ENCODE measurements at regions not wholly inside any gene's neighbourhood (a gene's known extent, or its start where the extent isn't known, plus 50 kb on each side); places are given as distances from the start of the nearest gene placed in this dataset.
A peak's percentile ranks its signal among the peaks of the same experiment; 100 is the strongest.

DNA sequence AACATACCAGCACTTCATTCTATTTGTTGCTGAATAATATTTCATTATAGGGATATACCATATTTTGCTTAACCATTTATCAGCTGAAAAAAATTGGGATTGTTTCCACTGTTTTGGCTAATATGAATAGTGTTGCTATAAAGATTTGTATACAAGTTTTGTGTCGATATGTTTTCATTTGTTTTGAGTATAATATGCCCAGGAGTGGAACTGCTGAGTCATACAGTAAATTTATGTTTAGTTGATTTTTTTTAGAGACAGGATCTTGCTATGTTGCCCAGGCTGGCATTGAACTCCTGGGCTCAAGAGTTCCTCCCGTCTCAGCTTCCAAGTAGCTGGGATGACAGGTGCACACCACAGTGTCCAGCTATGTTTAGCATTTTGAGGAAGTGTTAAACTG lies 131.5 kb upstream of the TMCC3 start:
- DNase-seq (ENCODE audit: low spot score) = no peak

- DNase-seq (ENCODE audit: low spot score) = no peak
Measured at GRCh38 chr12:94779485-94779884, 129.1 kb upstream of the TMCC3 start.

DNA sequence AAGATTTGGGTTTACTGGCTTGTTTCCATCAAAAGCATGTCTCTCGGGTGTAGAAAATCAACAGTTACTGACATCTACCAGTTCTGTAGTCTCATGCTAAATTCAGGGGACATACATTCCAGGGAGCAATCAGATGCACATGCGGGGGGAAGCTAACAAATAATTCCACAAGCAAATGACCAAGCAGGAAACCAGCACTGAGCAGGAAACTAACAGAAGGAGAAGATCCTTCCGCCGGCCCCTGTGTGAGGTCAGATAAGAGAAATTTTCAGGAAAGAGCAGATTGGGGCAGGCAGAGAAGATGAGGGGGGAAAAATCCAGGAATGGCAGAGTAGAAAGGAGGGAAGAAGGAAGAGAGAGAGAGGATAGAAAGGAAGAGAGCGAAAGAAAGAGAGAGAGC lies 127.6 kb upstream of the TMCC3 start:
- DNase-seq (ENCODE audit: low spot score) = peak; percentile 69

DNA sequence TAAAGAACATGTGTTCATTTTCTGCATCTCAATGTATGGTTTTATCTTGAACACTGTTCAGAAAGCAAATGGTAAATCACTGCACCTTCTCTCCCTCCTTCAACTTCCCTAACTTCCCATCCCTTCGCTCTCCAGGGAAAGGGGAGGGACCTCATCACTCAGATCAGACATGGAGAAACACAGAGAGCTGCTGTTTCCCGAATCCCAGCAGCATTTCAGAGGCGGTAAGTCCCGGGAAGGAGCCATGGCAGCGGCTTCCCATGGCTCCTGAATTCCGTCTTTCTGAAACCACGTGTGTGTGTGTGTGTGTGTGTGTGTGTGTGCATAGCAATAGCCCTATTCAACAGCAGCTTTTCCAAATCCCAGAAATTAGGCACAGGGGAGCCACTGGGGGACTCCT lies 125.4 kb upstream of the TMCC3 start:
- DNase-seq (ENCODE audit: low spot score) = no peak

DNA sequence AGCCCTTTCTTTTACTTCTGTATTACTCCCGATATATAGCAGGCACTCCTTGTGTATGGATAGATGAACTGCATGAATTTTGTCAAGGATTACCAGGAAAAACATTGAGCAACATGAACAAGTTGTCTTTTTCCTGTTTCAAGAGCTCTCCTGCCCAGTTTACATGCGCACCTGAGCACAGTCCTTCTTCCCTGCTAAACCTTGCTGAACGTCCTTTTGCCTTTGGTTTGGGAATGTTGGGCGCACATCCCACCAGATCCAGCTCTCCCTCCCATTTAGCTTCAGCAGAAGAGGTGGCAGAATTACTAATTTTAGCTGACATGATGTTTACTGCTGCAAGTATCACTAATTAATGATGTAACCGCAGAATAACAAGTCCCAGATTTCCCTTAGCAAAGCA lies 121.4 kb upstream of the TMCC3 start:
- DNase-seq (ENCODE audit: low spot score) = no peak

DNA sequence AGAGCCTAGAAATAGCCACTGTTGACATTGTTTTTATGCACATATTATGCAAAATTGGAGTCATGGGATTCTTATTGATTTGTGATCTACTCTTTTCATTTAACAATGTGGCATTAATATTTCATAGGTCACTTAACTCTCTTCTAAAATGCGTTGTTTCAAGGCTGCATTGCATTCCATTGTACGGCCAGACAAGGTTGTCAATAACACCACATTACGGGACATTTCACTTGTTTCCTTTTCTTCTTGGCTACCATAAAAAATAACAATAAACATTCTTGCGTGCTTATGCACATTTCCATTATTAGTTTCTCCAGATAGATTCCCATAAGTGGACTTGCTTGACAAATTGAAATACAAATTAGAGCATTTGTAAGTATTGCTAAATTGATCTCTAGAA lies 120.8 kb upstream of the TMCC3 start:
- DNase-seq (ENCODE audit: low spot score) = no peak

DNA sequence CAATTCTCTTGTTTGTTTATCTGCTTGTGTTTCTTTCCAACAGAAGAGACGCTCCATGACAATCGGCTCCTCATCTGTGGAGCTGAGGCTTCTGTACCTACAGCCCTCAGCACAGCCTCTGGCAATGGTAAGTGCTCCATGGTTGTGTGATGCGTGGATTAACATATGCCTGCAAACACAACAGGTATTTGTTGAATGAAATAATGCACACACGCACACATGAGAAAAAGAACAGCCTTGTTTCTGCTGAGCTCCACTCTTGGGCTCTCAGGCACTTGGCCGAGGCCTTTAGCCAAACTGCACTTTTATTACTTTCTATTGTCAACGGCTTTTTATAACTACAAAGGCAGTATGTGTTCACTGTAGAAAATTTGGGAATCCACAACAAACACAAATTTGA lies 120.4 kb upstream of the TMCC3 start:
- no peak for DNase-seq (ENCODE audit: low spot score)

DNA sequence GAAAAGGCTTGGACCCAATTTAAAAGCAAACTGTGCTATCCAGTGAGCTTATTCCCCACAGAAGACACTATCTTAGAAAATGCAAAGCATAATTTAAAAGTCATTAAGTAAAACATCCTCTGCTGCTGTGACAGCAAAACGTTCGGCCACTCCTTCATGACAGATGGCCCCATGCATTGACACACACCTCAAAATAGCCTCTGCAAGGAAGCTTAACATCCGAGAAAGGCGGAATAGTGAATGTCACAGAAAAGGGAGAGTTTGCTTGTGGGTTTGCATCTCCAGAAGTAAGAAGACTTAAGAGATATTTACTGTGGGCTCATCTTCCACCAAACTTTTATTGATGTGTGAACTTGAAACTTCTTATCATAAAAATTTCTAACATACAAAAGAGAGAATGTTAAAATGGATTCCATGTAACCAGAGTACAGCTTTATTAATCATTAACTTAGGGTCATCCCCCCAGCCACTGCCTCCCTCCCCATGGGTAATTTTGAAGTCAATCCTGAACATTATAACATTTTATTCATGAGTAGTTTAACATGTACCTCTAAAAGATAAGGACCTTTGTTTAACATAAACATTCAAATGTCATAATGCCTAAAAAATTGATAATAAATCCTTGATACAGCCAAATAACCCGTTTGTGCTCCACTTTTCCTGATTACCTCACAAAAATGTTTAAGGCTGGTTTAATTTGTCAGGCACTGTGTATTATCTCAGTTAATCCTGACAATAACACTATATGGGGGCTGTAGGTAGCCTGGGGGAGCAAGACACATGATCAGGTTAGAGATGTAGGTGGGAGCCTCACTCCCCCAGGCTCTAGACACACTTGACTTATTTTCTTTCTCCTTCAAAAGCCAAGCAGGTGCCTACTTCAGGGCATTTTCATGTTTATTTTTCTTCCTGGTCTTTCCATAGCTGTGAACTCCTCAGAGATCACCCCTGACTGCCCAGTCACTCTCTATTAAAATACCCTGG lies 119.7 kb upstream of the TMCC3 start:
- DNase-seq (ENCODE audit: low spot score) = no peak

DNA sequence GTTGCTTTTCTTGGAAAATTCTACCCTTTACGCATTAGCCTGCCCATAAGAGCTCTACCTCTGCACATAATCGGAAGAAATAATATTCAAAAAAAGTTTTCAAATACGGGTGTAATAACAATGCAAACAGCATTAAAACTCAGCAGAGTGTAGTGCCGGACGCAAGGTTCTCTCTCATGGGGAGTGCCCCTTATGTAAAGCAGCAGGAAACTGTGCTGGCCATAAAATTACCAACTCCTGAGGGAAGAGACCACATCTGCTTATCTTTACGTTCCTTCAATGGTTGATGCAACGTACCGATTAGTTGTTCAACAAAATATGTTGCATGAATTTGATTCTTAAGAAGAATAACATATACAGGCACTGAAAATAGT lies 118.7 kb upstream of the TMCC3 start:
- no peak for DNase-seq (ENCODE audit: low spot score)

DNA sequence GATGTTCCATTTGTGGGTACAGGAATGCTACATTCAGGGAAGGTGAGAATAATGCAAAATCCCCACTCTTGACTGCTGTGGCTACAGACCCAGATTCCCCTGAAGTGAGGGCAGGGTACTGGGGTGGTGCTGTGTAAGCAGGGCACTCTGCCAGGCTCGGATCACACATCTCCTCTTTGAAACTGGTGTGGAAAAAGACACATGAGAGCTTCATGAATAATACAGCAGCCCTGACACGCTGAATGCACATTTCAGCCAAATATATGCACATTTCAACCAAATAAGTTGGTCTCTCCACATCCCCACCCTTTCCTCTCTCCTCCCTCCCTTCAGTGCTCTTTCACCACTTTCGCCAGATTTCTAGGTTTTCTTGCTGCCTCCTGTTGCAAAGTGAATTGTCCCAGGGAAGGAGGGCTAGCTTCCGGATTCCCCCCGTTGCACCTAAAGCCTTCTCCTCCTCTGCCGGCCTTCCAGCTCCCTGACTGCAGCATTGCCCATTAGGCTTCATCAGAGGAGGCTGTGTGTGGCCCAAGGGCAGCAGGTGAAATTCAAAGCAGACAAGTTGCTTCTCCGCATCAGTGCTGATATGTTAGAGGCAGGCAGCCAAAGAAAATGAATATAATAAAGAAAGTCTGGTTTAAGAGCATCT lies 118.2 kb upstream of the TMCC3 start:
- DNase-seq (ENCODE audit: low spot score) = no peak

- no peak for DNase-seq (ENCODE audit: low spot score)
Measured at GRCh38 chr12:94767956-94768355, 117.6 kb upstream of the TMCC3 start.

GRCh38 chr12:94766397-94766796 lies 116.0 kb upstream of the TMCC3 start:
- DNase-seq (ENCODE audit: low spot score) = no peak

DNA sequence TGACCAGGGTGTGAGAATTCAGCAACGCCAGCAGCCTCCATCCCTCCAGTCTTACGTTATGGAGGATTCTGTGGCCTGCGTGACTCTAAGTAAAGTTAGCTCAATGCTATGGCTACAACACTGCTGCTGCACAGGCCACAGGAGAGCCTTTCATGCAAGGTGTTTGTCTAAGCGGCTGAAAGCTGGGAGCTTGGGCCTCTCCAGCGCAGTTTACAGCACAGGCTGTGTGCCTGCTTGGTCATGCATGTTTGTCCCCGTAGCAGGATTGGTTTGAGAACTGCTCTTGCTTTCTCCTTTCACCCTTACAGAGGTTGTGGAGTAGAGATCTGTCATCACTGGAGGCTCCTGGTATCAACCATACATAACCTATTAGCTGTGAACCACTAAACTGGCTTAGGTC lies 113.1 kb upstream of the TMCC3 start:
- no peak for DNase-seq (ENCODE audit: low spot score)

- DNase-seq (ENCODE audit: low spot score) = no peak
Measured at GRCh38 chr12:94762943-94763342, 112.6 kb upstream of the TMCC3 start.

- no peak for DNase-seq (ENCODE audit: low spot score)
Measured at GRCh38 chr12:94762259-94762942, 112.0 kb upstream of the TMCC3 start.

GRCh38 chr12:94761559-94761958 lies 111.2 kb upstream of the TMCC3 start:
- peak; percentile 94 for DNase-seq (ENCODE audit: low spot score)

GRCh38 chr12:94760786-94761185 lies 110.4 kb upstream of the TMCC3 start:
- no peak for DNase-seq (ENCODE audit: low spot score)

GRCh38 chr12:94756789-94757188 lies 106.4 kb upstream of the TMCC3 start:
- no peak for DNase-seq (ENCODE audit: low spot score)

DNA sequence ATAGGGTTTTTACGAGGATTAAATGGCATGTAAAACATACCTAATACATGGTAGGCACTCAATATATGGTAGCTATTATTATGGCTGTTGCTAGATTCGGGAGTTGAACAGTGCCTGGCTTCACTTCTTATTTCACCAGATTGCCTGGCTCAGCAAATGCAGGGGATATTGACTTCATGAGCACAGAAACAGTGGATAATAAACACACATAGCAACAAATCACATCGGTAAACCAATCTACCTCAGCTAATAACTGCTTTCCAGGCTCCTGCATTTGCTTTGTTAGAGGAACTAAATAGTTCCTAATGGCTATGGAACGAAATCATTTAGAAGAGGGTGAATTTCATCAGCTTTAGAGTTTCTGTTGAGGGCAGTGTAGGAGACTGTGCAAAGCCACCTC lies 105.2 kb upstream of the TMCC3 start:
- no peak for DNase-seq (ENCODE audit: low spot score)

DNA sequence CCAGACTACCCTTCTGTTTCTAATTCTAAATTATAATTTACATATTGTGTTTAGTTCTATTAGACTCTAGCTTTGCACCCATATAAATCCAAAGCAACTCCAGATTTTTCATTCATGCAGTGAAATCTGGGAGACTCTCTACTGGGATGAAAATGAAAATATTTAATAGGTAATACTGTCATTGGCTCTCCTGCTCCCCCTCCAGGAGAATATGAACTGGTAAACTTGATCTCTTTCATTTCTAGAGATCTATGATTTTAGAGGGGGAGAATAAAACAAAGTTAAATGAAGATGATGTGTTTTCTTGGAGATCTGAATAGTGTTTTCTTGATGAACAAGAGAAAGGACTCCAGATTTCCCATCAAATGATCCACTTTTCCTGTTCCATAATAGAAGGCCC lies 104.3 kb upstream of the TMCC3 start:
- DNase-seq (ENCODE audit: low spot score) = no peak

DNA sequence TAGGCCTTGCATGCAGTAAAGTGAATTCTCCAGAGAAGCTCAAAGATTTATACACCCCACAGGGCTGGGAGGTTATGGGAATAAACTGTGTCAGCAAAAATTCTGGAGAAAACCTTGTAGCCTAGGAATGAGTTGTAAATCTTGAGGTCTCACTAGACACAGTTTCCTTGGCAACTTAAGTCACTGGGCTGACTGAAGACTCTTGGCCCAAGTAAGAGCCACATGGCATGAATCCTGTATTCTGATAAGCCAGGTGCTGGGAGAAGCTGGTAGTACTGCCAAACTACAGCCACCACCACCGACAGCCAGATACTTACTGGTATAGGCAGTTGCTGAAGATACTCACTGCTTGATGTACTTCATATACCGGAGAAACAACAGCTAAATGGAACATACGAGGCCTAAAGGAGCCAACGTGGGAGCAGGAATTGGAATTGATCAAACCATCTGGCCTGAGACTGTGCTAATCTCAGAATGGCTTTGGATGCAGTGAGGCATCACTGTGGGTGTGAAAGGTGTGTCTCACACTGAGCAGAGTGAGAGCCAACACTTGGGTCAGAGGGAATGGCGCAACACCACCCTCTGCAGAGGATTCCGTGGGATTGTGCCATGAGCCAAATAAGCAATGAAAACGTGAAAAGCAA lies 102.8 kb upstream of the TMCC3 start:
- no peak for DNase-seq (ENCODE audit: low spot score)

DNA sequence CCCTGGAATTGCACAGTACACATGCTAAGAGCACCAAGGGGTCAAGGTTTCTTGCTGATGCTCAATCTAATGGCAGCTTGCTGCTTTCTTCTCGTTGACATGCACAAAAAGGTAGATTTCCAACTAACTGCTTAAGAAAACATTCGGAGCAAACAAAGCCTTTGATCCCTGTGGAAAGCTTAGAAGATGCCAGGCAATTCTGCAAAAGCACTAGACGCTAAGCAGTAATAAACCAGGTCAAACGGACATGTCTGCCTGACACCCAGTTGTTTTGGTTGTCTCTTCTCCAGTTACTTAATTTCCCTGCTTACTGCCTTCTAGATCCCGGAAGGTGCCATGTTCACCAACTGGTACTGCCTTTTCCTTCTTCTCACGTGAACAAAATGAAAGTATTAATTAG lies 100.5 kb upstream of the TMCC3 start:
- DNase-seq (ENCODE audit: low spot score) = no peak

- no peak for DNase-seq (ENCODE audit: low spot score)
Measured at GRCh38 chr12:94749890-94750289, 99.5 kb upstream of the TMCC3 start.
